ENCODE measurements at regions not wholly inside any gene's neighbourhood (a gene's known extent, or its start where the extent isn't known, plus 50 kb on each side); places are given as distances from the start of the nearest gene placed in this dataset.

DNA sequence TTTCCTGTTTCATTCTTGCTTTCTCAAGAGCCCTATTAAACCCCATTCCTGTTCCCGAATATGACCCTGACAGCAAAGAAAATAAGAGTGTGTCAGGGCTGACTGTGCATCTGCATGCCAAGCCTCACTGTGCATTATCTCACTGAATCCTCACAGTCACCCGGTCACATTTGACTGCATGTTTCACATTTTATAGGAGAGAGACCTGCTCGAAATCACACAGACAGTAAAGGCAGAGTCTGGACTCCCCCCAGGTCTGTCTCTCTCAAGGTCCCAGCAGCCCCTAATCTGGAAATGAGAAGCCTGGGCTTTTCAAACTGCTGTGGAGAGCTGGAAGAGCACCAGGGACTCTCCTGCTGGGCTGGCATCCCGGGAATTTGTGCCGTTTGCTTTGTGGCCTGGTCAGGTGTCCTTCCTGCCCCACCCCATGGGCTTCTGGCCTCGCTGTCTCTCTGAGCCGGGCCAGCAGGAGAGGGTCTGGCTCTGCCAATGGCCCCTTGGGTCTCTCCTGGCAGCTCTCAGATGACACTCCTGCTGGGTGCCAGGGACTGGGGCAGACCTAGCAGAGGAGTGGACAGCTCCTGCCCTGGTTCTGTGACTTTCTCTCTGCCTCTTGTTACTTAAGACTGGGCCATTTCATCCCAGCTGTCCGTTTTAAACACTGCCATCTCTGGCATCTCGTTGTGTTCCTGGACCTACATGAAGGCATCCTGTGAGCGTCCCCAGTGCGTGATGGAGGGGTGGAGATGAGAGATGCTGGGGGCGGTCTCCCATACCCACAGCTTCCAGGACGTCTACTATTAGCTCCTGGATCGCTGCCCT, 173.6 kb downstream of the ARHGAP12 start:
- Histone ChIP-seq H3K9me3 (no peaks in the 10 kb centered on the region), H3K27ac (peak overlapping the region in 1 of 2 experiments; percentile 73; a peak in 3 of 6 replicates), H3K4me3 (no peak overlapping the region), H3K4me1 (peaks cover 20% of the 10 kb centered on the region), H3K4me2 (peak overlapping the region; percentile 45)
- ChIA-PET POLR2A (interaction anchor here (0.6 to 0.8 kb wide), 3 partner anchors 9 to 43 kb away, joined by 3 to 7 read pairs (median 3); no protein-coding TSS in a partner anchor), CTCF (interaction anchor here (0.7 to 1.3 kb wide), 2 partner anchors 9 to 1003 kb away, joined by 4 to 5 read pairs; no protein-coding TSS in a partner anchor)
- FAIRE-seq (no peak), ATAC-seq (peak in 1 of 2 experiments; percentile 5; a peak in 2 of 6 replicates), DNase-seq (ENCODE audit: low read depth in 1 of 2, low spot score in 1 of 2) (peak in 1 of 2 experiments; percentile 37)
- WGBS (ENCODE audit: missing lambda C conversion rate) = 53% methylated on average over 12 of the region's 14 CpGs
- TF ChIP-seq JUN (IDR thresholded peaks at IDR 0.05) (no peak), MAFK (IDR thresholded peaks at IDR 0.05; ENCODE audit: partially characterized antibody) (no peak)

DNA sequence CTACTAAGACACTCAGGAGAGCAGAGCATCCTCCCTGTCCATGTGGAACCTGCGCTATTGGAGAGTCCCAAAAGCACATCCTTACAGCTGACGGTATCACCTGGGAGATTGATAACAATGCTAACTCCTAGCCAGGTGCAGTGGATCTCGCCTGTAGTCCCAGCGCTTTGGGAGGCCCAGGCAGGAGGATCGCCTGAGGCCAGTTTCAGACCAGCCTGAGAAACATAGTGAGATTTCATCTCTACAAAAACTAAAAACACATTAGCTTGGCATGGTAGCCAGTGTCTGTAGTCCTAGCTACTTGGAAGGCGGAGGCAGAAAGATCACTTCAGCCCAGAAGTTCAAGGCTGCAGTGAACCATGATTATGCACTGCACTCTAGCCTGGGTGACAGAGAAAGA, 174.9 kb downstream of the ARHGAP12 start:
- ChIA-PET CTCF (interaction anchor here (1.3 kb wide), 1 partner anchor 1002 kb away, joined by 5 read pairs; no protein-coding TSS in a partner anchor), POLR2A (no interaction called here)
- DNase-seq (ENCODE audit: low read depth in 1 of 2, low spot score in 1 of 2) (no peak), ATAC-seq (no peak), FAIRE-seq (no peak)
- no peak overlapping the region for H3K4me2 ChIP-seq
- TF ChIP-seq POLR2A (IDR thresholded peaks at IDR 0.05; ENCODE audit: low read length) = no peak
- no peak for TF ChIP-seq RNF2 (IDR thresholded peaks at IDR 0.05; ENCODE audit: borderline replicate concordance, low read depth)
- H3K27ac ChIP-seq = peak overlapping the region in 1 of 2 experiments; percentile 22; a peak in 1 of 6 replicates
- H3K4me3 ChIP-seq = no peak overlapping the region
- peaks cover 16% of the 10 kb centered on the region for H3K4me1 ChIP-seq
- WGBS (ENCODE audit: missing lambda C conversion rate) = 95% methylated on average over 6 of the region's 6 CpGs
- no peaks in the 10 kb centered on the region for H3K9me3 ChIP-seq

DNA sequence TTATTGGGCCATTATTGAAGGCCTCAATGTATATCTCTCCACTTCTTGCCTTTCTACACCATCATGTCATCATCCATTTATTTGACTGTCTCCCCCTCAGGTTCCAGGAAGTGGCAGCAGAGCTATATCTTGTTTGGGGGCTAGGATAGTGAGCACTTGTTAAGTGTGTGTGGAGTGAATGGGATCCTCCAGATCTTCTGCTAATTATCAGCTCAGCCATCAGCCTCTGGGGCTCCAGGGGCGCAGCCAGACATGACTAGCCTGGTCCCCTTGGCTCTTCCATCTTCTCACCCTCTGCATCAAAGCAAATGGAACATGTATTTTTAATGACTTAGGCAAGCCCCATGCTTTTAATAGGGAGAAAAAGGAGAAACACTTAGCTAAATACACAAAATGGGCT, 176.5 kb downstream of the ARHGAP12 start:
- WGBS (ENCODE audit: missing lambda C conversion rate) = 91% methylated on average over 1 of the region's 1 CpG
- POLR2A ChIA-PET = no interaction called here

DNA sequence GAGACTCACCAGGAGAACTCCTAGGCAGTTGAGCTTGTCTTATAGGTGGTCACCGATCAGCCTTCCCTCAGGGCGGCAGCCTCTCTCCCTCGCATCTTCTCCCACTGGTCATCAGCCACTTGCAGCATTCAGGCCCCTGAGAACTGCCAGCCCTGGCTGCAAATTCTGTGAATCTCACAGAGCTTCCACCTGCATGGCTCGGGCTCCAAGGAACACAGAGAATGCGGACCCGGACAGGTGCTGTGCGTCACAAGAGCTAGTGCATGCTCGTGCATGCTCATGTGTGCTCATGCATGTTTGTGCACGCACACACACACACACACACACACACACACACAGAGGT, 176.9 kb downstream of the ARHGAP12 start:
- H3K27ac ChIP-seq = no peak overlapping the region
- ChIA-PET CTCF (interaction anchor here (0.9 to 1.4 kb wide), 3 partner anchors 10 to 13 kb away, joined by 3 to 4 read pairs (median 3); no protein-coding TSS in a partner anchor), POLR2A (no interaction called here)
- 86% methylated on average over 9 of the region's 9 CpGs for WGBS (ENCODE audit: missing lambda C conversion rate)
- H3K4me3 ChIP-seq = no peak overlapping the region
- FAIRE-seq (no peak), ATAC-seq (no peak), DNase-seq (ENCODE audit: low read depth in 1 of 2, low spot score in 1 of 2) (no peak)
- no peak overlapping the region for H3K4me2 ChIP-seq
- H3K4me1 ChIP-seq = peaks cover 14% of the 10 kb centered on the region
- H3K9me3 ChIP-seq = no peaks in the 10 kb centered on the region
- no peak for TF ChIP-seq EP300 (IDR thresholded peaks at IDR 0.05)
- no peak for TF ChIP-seq RCOR1 (IDR thresholded peaks at IDR 0.05; ENCODE audit: low read depth, low read length)
- no peak for TF ChIP-seq NFE2L2 (conservative IDR thresholded peaks at IDR 0.05; ENCODE audit: low read length)
- TF ChIP-seq FOXS1 (CRISPR knock-in tag; IDR thresholded peaks at IDR 0.05) = no peak
- TF ChIP-seq CEBPB (IDR thresholded peaks at IDR 0.05) = no peak
- TF ChIP-seq MAZ (IDR thresholded peaks at IDR 0.05; ENCODE audit: borderline replicate concordance, low read depth, low read length) = no peak
- TF ChIP-seq, protein P1, sequence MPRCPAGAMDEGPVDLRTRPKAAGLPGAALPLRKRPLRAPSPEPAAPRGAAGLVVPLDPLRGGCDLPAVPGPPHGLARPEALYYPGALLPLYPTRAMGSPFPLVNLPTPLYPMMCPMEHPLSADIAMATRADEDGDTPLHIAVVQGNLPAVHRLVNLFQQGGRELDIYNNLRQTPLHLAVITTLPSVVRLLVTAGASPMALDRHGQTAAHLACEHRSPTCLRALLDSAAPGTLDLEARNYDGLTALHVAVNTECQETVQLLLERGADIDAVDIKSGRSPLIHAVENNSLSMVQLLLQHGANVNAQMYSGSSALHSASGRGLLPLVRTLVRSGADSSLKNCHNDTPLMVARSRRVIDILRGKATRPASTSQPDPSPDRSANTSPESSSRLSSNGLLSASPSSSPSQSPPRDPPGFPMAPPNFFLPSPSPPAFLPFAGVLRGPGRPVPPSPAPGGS (IDR thresholded peaks at IDR 0.05) = no peak
- no peak for TF ChIP-seq PBX3 (IDR thresholded peaks at IDR 0.05)
- no peak for TF ChIP-seq FOSB (CRISPR knock-in tag; IDR thresholded peaks at IDR 0.05)
- no peak for TF ChIP-seq POLR2AphosphoS2 (conservative IDR thresholded peaks at IDR 0.05; ENCODE audit: low read length)

More for the DNA sequence above, 176.5 kb downstream of the ARHGAP12 start:
- no peak overlapping the region for H3K4me3 ChIP-seq
- H3K4me2 ChIP-seq = no peak overlapping the region
- ATAC-seq = no peak
- H3K27ac ChIP-seq = no peak overlapping the region
- CTCF ChIA-PET = interaction anchor here (0.6 to 1.4 kb wide), 2 partner anchors 13 to 1070 kb away, joined by 3 read pairs; no protein-coding TSS in a partner anchor
- H3K9me3 ChIP-seq = no peaks in the 10 kb centered on the region
- H3K4me1 ChIP-seq = peaks cover 14% of the 10 kb centered on the region
- DNase-seq (ENCODE audit: low read depth in 1 of 2, low spot score in 1 of 2) = no peak
- TF ChIP-seq TP53 (CRISPR knock-in tag; IDR thresholded peaks at IDR 0.05) (no peak), TFCP2L1 (CRISPR knock-in tag; IDR thresholded peaks at IDR 0.05) (no peak), CEBPB (IDR thresholded peaks at IDR 0.05) (no peak), BHLHE40 (IDR thresholded peaks at IDR 0.05; ENCODE audit: low read depth, low read length) (no peak), RFX5 (IDR thresholded peaks at IDR 0.05) (no peak), RAD21 (conservative IDR thresholded peaks at IDR 0.05 in 1 of 2, IDR thresholded peaks at IDR 0.05 in 1 of 2) (no peak), CBX8 (IDR thresholded peaks at IDR 0.05) (no peak), KDM5A (IDR thresholded peaks at IDR 0.05) (no peak), EP300 (IDR thresholded peaks at IDR 0.05) (no peak), JUN (IDR thresholded peaks at IDR 0.05) (no peak), HOXA7 (CRISPR knock-in tag; IDR thresholded peaks at IDR 0.05) (no peak), FOSB (CRISPR knock-in tag; IDR thresholded peaks at IDR 0.05) (no peak), CTCF (IDR thresholded peaks at IDR 0.05) (no peak), ELK1 (IDR thresholded peaks at IDR 0.05; ENCODE audit: low read depth, low read length) (no peak)
- FAIRE-seq = no peak
